ENCODE measurements at regions not wholly inside any gene's neighbourhood (a gene's known extent, or its start where the extent isn't known, plus 50 kb on each side); places are given as distances from the start of the nearest gene placed in this dataset.
"Not testable (repeated sequence)": the region's sequence is repeated elsewhere in the genome, so short reads cannot be mapped to it uniquely, and the experiment has no call there.

DNA sequence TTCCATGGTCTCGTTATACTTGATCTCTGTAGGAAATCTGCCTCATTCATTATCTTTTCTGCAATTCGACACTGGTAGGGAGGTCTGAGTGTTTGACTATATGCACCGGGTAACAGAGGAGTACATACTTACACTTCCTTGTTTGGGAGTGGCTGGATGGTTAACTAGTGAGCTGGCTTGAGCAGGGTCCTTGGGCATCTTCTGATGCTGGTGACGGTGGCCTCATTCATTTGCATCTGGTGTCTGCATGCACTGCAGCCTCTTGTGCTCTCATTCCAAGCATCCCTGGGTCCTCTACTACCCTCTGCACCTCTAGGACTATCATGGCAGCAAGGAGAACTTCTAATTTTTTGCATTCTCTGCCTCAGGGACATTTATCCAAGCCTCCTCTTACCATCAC is 100.0 kb upstream of the TCF4 start:
- no peak for DNase-seq

DNA sequence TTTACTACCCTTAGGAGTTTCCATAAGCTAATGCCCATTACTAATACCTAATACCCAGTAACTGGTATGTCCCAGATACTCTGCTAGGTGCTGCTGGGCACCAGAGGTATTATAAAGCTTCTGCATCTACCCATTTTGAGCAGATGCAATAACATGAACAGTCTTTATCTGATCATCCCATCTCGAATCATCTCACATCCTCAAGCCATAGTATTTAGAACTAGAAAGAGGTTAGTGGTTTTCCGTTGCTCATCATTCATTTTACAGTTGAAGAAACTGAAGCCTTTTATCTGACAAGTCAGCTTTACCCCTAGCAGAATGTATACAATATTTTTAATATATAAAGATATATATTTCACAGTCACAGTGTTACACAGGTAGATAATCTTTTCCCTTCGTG is 99.1 kb upstream of the TCF4 start:
- no peak for DNase-seq

DNA sequence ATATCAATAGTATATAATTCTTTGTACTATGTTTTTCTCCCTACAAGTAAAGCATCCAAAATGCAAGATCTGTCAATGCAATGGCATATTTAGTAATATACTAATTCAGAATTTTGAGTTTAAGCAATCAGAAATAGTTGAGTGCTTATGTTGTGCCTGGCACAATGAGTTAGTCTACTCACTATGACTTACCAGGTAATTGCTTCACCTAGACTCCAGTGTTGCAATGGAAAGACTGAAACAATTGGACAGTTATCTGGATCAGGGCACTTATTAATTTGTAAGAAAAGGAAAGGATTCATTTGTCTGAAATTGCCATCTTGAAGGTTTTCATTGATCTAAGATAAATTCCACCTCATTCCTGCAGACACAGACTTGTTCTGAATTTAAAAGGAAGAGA is 97.6 kb upstream of the TCF4 start:
- DNase-seq = no peak

DNA sequence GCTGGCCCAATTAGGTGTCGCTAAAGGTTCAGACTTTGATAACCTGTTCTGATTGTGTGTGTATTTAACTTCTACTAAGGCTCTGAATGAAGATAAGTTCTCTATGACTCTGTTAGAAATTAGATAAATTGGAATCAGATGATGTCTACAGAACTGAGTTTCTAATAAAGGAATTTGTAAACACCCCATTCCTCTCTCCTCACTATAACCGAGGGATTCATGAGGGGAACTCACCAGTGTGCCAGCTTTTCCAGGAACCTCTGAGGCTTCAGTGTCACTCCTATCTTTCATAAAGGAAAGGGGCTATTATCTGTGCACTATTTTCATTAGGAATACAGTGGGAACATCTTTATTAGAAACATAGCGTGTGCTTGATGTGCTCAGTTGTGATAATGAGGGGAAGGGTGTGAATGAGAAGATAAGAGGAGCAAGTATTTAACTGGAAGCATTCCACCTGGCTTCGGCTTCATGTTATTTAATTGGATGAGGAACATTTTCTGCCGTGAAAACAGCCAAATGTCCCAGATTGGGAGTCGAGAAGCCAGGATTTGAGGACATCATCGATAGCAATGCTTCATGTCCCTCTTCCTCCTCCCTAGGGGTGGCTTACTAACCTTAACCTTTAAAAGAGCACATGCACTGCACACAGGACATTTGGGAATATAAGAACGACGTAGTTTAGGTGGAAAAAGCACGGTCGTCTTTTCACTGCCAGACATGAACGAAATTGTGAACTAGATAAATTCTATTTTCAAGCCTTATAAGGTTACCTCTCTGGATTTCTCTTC is 84.8 kb upstream of the TCF4 start:
- DNase-seq = no peak

DNA sequence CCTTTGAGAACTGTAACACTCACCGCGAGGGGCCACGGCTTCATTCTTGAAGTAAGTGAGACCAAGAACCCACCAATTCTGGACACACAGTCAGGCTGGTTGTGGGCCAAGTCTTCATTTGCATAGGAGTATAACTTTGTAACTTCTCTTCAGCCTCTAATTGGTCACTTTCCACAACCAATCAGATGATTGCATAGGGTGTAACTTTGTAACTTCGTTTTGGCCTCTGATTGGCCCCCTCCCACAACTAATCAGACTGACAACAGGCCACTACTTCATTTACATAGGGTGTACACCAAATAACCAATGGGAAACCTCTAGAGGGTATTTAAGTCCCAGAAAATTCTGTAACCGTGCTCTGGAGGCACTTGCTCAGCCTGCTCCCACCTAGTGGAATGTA is 77.5 kb upstream of the TCF4 start:
- no peak for DNase-seq

DNA sequence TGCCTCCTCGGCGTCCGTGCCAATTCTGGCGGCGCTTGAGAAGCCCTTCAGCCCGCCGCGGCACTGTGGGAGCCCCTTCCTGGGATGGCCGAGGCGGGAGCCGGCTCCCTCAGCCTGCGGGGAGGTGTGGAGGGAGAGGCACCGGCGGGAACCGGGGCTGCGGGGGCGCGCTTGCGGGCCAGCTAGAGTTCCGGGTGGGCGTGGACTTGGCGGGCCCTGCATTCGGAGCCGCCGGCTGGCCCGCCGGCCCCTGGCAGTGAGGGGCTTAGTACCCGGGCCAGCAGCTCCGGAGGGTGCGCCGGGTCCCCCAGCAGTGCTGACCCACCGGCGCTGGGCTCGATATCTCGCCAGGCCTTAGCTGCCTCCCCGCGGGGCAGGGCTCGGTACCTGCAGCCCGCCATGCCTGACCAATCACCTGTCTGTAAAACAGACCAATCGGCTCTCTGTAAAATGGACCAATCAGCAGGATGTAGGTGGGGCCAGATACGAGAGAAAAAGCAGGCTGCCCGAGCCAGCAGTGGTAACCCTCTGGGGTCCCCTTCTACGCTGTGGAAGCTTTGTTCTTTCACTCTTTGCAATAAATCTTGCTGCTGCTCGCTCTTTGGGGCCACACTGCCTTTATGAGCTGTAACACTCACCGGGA is 76.9 kb upstream of the TCF4 start:
- not testable (repeated sequence) for DNase-seq

DNA sequence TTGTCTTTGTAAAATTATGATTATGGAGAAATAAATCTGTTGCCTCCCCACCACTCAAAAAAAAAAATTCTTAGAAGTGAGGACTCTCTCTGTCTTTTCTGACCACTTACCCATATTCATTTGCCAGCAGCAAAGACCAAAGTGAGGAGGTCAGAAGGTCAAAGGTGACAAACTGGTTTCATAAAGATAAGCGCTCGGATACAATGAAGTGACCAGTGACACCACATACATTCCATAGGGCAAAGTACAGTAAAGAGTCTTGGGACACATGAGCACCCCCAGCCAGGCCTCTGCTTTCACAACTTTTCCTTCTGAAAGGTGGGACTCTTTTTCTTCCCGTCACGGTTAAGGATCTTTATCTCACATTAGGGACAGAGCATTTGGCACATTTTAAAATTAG is 75.9 kb upstream of the TCF4 start:
- DNase-seq = no peak

DNA sequence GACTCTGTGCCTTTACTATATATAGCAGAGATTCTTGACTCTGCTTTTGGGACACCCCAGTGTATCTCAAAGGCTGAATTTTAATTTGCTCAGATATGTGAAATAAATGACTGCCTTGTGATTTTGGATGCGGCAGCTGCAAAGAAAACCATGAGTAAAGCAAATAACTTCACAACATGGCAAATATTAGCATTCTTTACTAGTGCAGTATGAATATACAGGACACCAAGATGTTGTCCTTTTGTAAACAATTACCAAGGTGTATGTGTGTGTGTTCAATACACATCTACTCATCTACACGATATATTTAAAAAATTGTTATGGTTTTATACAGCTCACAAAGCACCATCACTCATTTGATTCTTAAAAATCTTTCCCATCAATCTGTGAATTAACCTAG is 70.6 kb upstream of the TCF4 start:
- no peak for DNase-seq

DNA sequence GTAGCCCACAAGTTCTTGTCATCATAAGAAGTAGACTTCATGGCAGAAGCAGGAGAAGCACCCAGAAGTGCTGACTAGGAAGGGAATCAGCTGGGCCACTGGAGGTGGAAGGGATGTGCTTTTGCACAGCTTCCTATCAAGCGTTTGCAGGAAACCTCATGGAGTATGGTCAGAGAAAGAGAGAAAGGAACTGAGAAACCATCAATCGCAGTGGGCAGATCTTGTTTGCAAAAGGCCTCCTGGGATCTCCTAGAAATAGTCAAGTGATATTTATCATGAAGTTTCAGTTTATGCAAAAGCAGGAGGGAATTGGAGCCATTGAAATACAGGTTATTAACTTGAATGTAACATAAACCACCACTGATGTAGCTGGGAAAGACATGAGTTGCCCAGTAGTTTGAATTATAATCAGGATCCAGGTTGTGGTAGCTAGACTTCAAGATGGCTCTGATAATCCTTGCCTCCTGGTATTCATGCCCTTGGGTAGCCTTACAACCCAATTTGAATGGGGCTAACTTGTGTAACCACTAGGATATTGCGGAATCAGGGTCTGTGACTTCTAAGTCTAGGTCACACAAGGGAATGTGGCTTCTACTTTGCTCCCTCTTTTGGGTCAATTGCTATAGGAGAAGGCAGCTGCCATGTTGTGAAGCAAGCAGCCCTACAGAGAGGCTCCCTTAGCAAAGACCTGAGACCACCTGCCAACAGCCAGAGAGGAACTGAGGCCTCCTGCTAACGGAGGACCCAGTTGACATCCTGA is 69.8 kb upstream of the TCF4 start:
- no peak for DNase-seq

DNA sequence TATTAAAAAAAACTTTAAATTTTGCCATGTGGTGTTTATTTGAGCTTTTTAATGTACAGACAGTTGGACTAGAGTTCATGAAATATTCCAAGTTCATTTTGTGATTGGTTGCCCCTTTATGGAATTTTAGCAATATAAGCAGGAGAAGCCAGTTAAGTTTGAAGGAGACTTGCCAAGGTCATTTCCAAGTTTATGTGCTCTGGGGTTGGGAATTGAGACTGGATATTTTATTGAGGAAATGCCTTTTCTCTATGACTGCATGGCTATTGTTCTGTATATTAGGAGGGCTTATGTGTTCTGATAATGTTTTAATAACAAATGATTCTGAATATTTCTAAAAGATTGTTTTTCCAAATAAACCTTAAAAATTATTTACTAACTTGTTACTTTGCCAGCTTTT is 67.0 kb upstream of the TCF4 start:
- DNase-seq = no peak

DNA sequence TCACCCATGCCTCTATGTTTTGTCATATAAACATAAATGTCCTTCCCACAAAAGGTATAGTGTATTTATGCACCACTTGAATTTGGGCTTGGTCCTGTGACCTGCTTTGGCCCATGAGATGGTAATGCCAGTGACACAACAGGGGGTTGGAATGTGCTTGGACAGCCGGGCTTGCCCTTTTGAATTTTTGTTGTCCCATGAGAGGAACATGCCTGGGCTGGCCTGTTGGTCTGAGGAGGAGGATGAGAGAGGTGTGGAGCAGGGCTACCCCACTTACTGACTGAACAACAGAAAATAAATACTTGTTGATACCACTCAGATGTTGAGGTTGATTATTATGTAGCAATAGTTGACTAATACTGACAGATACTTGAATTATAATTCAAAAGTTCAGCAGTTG is 63.2 kb upstream of the TCF4 start:
- no peak for DNase-seq

DNA sequence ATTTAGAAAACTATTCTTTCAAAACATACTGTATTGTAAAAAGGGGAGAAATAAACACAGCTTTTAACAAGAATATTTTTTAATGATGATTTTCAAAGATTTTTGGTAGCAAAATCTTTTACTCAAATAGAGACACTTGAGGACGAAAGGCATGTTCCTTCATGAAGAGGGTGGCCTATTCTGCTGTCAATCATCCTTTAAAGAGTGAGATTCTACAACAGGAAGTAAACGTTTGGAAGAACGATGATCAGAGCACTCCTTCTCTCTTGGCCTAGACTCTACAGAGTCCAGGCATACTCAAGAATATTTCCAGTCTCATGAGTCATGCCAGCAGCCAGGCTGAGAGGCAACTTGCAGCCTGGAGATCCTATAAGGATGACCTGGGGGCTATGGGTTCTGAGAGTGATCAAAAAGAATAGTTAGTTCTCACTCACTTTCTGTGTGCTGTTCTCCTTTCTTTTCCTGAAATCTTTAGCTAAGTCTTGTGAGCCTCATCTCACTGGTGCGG is 62.4 kb upstream of the TCF4 start:
- no peak for DNase-seq

DNA sequence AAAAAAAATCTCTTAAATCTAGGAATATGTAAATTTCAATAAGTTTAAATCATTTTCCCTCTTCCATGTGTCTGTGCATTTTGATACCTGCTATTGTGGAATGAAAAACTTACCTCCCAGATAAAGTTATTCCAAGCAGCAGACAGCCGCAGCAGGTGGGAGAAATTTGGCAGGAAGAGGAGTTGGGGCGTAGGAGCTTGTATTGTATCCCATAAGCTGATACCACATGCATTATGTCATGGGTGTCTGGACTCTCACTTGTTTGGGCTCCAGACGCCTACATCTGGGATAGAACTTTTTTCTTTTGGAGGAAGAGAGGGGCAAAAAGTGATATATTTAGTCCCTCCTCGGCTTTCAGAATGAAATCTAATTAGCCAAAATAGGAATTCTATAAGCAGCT is 59.3 kb upstream of the TCF4 start:
- no peak for DNase-seq

DNA sequence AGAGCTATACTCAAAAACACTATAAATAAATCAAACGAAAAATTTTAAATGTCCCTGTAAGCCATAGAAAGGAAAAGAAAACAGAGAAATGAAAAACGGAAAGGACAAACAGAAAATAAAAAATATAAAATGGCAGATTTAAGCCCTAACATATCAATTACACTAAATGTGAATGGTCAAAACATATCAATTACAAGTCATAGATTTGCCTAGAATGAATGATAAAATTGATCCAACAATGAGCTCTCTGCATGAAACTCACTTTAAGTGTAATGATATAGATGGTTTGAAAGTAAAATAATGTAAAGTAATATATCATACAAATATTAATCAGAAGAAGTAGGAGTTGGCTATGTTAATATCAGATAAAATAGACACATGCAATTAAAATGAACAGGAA is 54.2 kb upstream of the TCF4 start:
- DNase-seq = no peak

DNA sequence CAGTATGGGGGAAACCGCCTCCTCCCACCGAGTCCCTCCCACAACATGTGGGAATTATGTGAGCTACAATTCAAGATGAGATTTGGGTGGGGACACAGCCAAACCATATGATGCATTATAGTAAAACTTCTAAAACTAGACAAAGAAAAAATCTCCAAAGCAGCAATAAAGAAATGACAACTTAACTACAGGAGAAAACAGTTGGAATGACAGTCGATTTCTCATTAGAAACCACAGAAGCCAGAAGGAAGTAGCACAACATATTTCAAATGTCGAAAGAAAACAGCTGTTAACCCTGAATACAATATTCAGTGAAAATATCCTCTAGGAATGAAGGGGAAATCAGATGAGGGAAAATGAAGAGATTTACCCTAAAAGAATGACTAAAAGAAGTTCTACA is 53.5 kb upstream of the TCF4 start:
- DNase-seq = no peak
